Loucy (cell line): ENCODE measurements at regions not wholly inside any gene's neighbourhood (a gene's known extent, or its start where the extent isn't known, plus 50 kb on each side); places are given as distances from the start of the nearest gene placed in this dataset.

Source experiments
- H2AFZ ChIP-seq: fragments of 200-600 bp; sonication (generic); 2 replicates; pipeline ENCODE4 v1.6.0; 2016; ENCODE audit warnings: antibody characterized with exemption, mild to moderate bottlenecking, low read length, moderate library complexity
- H3F3A ChIP-seq: fragments of 200-600 bp; 2 replicates; pipeline ENCODE4 v1.6.0; 2016; ENCODE audit warnings: antibody characterized with exemption, low read depth, mild to moderate bottlenecking
- H3K27me3 ChIP-seq: fragments of 200-600 bp; sonication (generic); 2 replicates; pipeline ENCODE4 v1.6.1; 2014; ENCODE audit warnings: low read length, mild to moderate bottlenecking; ENCODE audit not compliant: insufficient read depth, poor library complexity, severe bottlenecking
- H3K36me3 ChIP-seq: fragments of 200-600 bp; sonication (generic); 2 replicates; pipeline ENCODE4 v1.6.1; 2016; ENCODE audit warnings: low read length; ENCODE audit not compliant: insufficient read depth
- H3K4me1 ChIP-seq: fragments of 200-600 bp; sonication (generic); 2 replicates; pipeline ENCODE4 v1.5.1; 2014; ENCODE audit warnings: low read length, mild to moderate bottlenecking; ENCODE audit not compliant: insufficient read depth, poor library complexity, severe bottlenecking
- H3K4me2 ChIP-seq: fragments of 200-600 bp; sonication (generic); 2 replicates; pipeline ENCODE4 v1.6.0; 2014; ENCODE audit warnings: antibody characterized with exemption, low read length, low read depth, mild to moderate bottlenecking; ENCODE audit not compliant: poor library complexity, severe bottlenecking
- H3K4me3 ChIP-seq: fragments of 200-600 bp; sonication (generic); 2 replicates; pipeline ENCODE4 v1.5.1; 2014; ENCODE audit warnings: low read length, mild to moderate bottlenecking, mixed read lengths; ENCODE audit not compliant: poor library complexity, severe bottlenecking
- H3K79me2 ChIP-seq: fragments of 200-600 bp; sonication (generic); 2 replicates; pipeline ENCODE4 v1.6.1; 2014; ENCODE audit warnings: low read length; ENCODE audit not compliant: insufficient read depth
- H3K9ac ChIP-seq: fragments of 200-600 bp; sonication (generic); 2 replicates; pipeline ENCODE4 v1.6.0; 2014; ENCODE audit warnings: mild to moderate bottlenecking, low read depth, low read length, moderate library complexity; ENCODE audit not compliant: poor library complexity, severe bottlenecking
- H3K9me2 ChIP-seq: fragments of 200-600 bp; sonication (generic); replicated peaks from 2 replicates; pipeline ENCODE4 v1.6.1; 2016; ENCODE audit warnings: low read depth, low read length, mixed read lengths
- H3K9me3 ChIP-seq: fragments of 200-600 bp; sonication (generic); 2 replicates; pipeline ENCODE4 v1.6.1; 2014; ENCODE audit warnings: mild to moderate bottlenecking, antibody characterized with exemption, low read length, low read depth; ENCODE audit not compliant: insufficient read depth
- H4K20me1 ChIP-seq: fragments of 200-600 bp; sonication (generic); 2 replicates; pipeline ENCODE4 v1.6.0; 2014; ENCODE audit warnings: antibody characterized with exemption, low read length, mild to moderate bottlenecking; ENCODE audit not compliant: insufficient read depth, poor library complexity, severe bottlenecking
- CTCF ChIP-seq: fragments of 200-600 bp; sonication (generic); conservative IDR thresholded peaks from 2 replicates; pipeline ENCODE4 v1.5.1; 2014; ENCODE audit warnings: mild to moderate bottlenecking, antibody characterized with exemption, low read length
- EZH2phosphoT487 ChIP-seq: fragments of 200-600 bp; IDR thresholded peaks from 2 replicates; pipeline ENCODE4 v1.6.1; 2018; ENCODE audit warnings: antibody characterized with exemption, mild to moderate bottlenecking, moderate library complexity, borderline replicate concordance

GRCh38 chr5:8230868-8231267 is 361.9 kb downstream of the MTRR start:
- H3F3A ChIP-seq: no peaks in the 10 kb centered on the region
- H2AFZ ChIP-seq: no peak overlapping the region
- no peak for TF ChIP-seq CTCF
- TF ChIP-seq EZH2phosphoT487: no peak
- no peaks in the 10 kb centered on the region for H3K4me1 ChIP-seq
- H3K36me3 ChIP-seq: no peaks in the 10 kb centered on the region
- H3K79me2 ChIP-seq: no peaks in the 10 kb centered on the region
- no peak overlapping the region for H3K4me2 ChIP-seq
- H3K4me3 ChIP-seq: no peak overlapping the region
- no peaks in the 10 kb centered on the region for H3K9me3 ChIP-seq
- H3K9me2 ChIP-seq: no peaks in the 10 kb centered on the region
- H3K9ac ChIP-seq: no peak overlapping the region
- H3K27me3 ChIP-seq: no peaks in the 10 kb centered on the region
- H4K20me1 ChIP-seq: no peaks in the 10 kb centered on the region

GRCh38 chr5:8233479-8233878 is 364.5 kb downstream of the MTRR start:
- Histone ChIP-seq H3K79me2 (no peaks in the 10 kb centered on the region), H3K4me3 (no peak overlapping the region), H3K4me2 (no peak overlapping the region), H3K36me3 (no peaks in the 10 kb centered on the region), H3F3A (no peaks in the 10 kb centered on the region), H3K27me3 (no peaks in the 10 kb centered on the region), H4K20me1 (no peaks in the 10 kb centered on the region), H3K9me2 (no peaks in the 10 kb centered on the region), H3K9me3 (no peaks in the 10 kb centered on the region), H3K4me1 (no peaks in the 10 kb centered on the region), H3K9ac (no peak overlapping the region), H2AFZ (no peak overlapping the region)
- TF ChIP-seq EZH2phosphoT487: no peak
- TF ChIP-seq CTCF: no peak

- H3K4me3 ChIP-seq: no peak overlapping the region
- H3K4me2 ChIP-seq: no peak overlapping the region
- H2AFZ ChIP-seq: no peak overlapping the region
- TF ChIP-seq EZH2phosphoT487: no peak
- no peak for TF ChIP-seq CTCF
- H3K4me1 ChIP-seq: no peaks in the 10 kb centered on the region
- no peaks in the 10 kb centered on the region for H3K79me2 ChIP-seq
- H3K36me3 ChIP-seq: no peaks in the 10 kb centered on the region
- H3K27me3 ChIP-seq: no peaks in the 10 kb centered on the region
- no peaks in the 10 kb centered on the region for H3F3A ChIP-seq
- H4K20me1 ChIP-seq: no peaks in the 10 kb centered on the region
- no peak overlapping the region for H3K9ac ChIP-seq
- no peaks in the 10 kb centered on the region for H3K9me3 ChIP-seq
- H3K9me2 ChIP-seq: no peaks in the 10 kb centered on the region
Measured at GRCh38 chr5:8234179-8234770, 365.3 kb downstream of the MTRR start.
